HG02884 (cell line): ENCODE measurements at regions not wholly inside any gene's neighbourhood (a gene's known extent, or its start where the extent isn't known, plus 50 kb on each side); places are given as distances from the start of the nearest gene placed in this dataset.

ENCODE experiments used
- ATAC-seq: cut with Tn5 transposase; IDR thresholded peaks from one replicate; pipeline ENCODE4 v1.9.1; 2021; ENCODE audit warnings: mild to moderate bottlenecking, moderate library complexity; ENCODE audit not compliant: unreplicated experiment

- ATAC-seq, result no peak
Observed at GRCh38 chr4:19803406-19803805, 448.3 kb upstream of the SLIT2 start.

GRCh38 chr4:19793831-19794230 is 457.9 kb upstream of the SLIT2 start:
- no peak for ATAC-seq

- no peak for ATAC-seq
Observed at GRCh38 chr4:19791422-19792123, 460.1 kb upstream of the SLIT2 start.

GRCh38 chr4:19786616-19787015 is 465.1 kb upstream of the SLIT2 start:
- no peak for ATAC-seq

GRCh38 chr4:19783667-19784223 is 468.0 kb upstream of the SLIT2 start:
- no peak for ATAC-seq

- ATAC-seq, result no peak
Observed at GRCh38 chr4:19780871-19781270, 470.8 kb upstream of the SLIT2 start.

- no peak for ATAC-seq
Observed at GRCh38 chr4:19776929-19777328, 474.8 kb upstream of the SLIT2 start.

GRCh38 chr4:19776021-19776459 is 475.7 kb upstream of the SLIT2 start:
- no peak for ATAC-seq

GRCh38 chr4:19774690-19775256 is 476.9 kb upstream of the SLIT2 start:
- ATAC-seq, result no peak

GRCh38 chr4:19772581-19772980 is 479.1 kb upstream of the SLIT2 start:
- no peak for ATAC-seq

GRCh38 chr4:19756661-19757060 is 495.0 kb upstream of the SLIT2 start:
- no peak for ATAC-seq

GRCh38 chr4:19752599-19752998 is 499.1 kb upstream of the SLIT2 start:
- ATAC-seq, result no peak

GRCh38 chr4:19748519-19749479 is 502.9 kb upstream of the SLIT2 start:
- ATAC-seq, result no peak

- no peak for ATAC-seq
Observed at GRCh38 chr4:19746377-19746776, 505.3 kb upstream of the SLIT2 start.

GRCh38 chr4:19743115-19743638 is 508.5 kb upstream of the SLIT2 start:
- ATAC-seq, result no peak

GRCh38 chr4:19739101-19739651 is 512.5 kb upstream of the SLIT2 start:
- no peak for ATAC-seq

GRCh38 chr4:19736968-19737756 is 514.5 kb upstream of the SLIT2 start:
- no peak for ATAC-seq

GRCh38 chr4:19735012-19735411 is 516.7 kb upstream of the SLIT2 start:
- no peak for ATAC-seq

- no peak for ATAC-seq
Observed at GRCh38 chr4:19729886-19730651, 521.6 kb upstream of the SLIT2 start.
